OCI-LY1 (cell line): ENCODE measurements at regions not wholly inside any gene's neighbourhood (a gene's known extent, or its start where the extent isn't known, plus 50 kb on each side); places are given as distances from the start of the nearest gene placed in this dataset.

Source experiments
- H2AFZ ChIP-seq: fragments of 200-600 bp; sonication (generic), shearing (Covaris generic); 2 replicates; pipeline ENCODE4 v1.6.0; 2014; ENCODE audit warnings: antibody characterized with exemption, mild to moderate bottlenecking, low read length
- H3F3A ChIP-seq: fragments of 200-600 bp; sonication (generic), shearing (Covaris generic); 2 replicates; pipeline ENCODE4 v1.6.0; 2014; ENCODE audit warnings: mild to moderate bottlenecking, antibody characterized with exemption, low read length, moderate library complexity; ENCODE audit not compliant: insufficient read depth
- H3K27ac ChIP-seq: fragments of 200-600 bp; sonication (generic); 2 replicates; pipeline ENCODE4 v1.5.1; 2014; ENCODE audit warnings: low read length, mixed run types, mild to moderate bottlenecking, low read depth; ENCODE audit not compliant: poor library complexity, severe bottlenecking
- H3K27me3 ChIP-seq: fragments of 200-600 bp; sonication (generic); 2 replicates; pipeline ENCODE4 v1.6.0; 2014; ENCODE audit warnings: antibody characterized with exemption, mild to moderate bottlenecking, low read length, moderate library complexity; ENCODE audit not compliant: insufficient read depth
- H3K36me3 ChIP-seq: fragments of 200-600 bp; sonication (generic); 2 replicates; pipeline ENCODE4 v1.6.1; 2014; ENCODE audit warnings: mild to moderate bottlenecking, antibody characterized with exemption, low read length, moderate library complexity, mixed read lengths; ENCODE audit not compliant: insufficient read depth
- H3K4me1 ChIP-seq: fragments of 200-600 bp; sonication (generic); 2 replicates; pipeline ENCODE4 v1.5.1; 2014; ENCODE audit warnings: mild to moderate bottlenecking, low read length, moderate library complexity; ENCODE audit not compliant: insufficient read depth, severe bottlenecking
- H3K4me2 ChIP-seq: fragments of 200-600 bp; sonication (generic), shearing (Covaris generic); 2 replicates; pipeline ENCODE4 v1.6.1; 2014; ENCODE audit warnings: low read length
- H3K4me3 ChIP-seq: fragments of 200-600 bp; sonication (generic); 2 replicates; pipeline ENCODE4 v1.5.1; 2014; ENCODE audit warnings: low read length, low read depth, mild to moderate bottlenecking, mixed read lengths; ENCODE audit not compliant: poor library complexity, severe bottlenecking
- H3K79me2 ChIP-seq: fragments of 200-600 bp; shearing (Covaris generic); 2 replicates; pipeline ENCODE4 v1.6.1; 2016; ENCODE audit warnings: mixed run types, low read length, mixed read lengths; ENCODE audit not compliant: insufficient read depth
- H3K9ac ChIP-seq: fragments of 200-600 bp; sonication (generic), shearing (Covaris generic); 2 replicates; pipeline ENCODE4 v1.6.1; 2014; ENCODE audit warnings: mild to moderate bottlenecking, low read length, mixed read lengths
- H3K9me2 ChIP-seq: fragments of 200-600 bp; sonication (generic), shearing (Covaris generic); 2 replicates; pipeline ENCODE4 v1.6.1; 2014; ENCODE audit warnings: low read depth, mild to moderate bottlenecking, low read length, mixed read lengths
- H3K9me3 ChIP-seq: fragments of 200-600 bp; shearing (Covaris generic); 2 replicates; pipeline ENCODE4 v1.6.1; 2014; ENCODE audit warnings: low read length, mixed read lengths
- H4K20me1 ChIP-seq: fragments of 200-600 bp; sonication (generic), shearing (Covaris generic); 2 replicates; pipeline ENCODE4 v1.6.0; 2016; ENCODE audit warnings: mild to moderate bottlenecking, low read length; ENCODE audit not compliant: insufficient read depth
- EZH2 ChIP-seq: fragments of 200-600 bp; sonication (generic), shearing (Covaris generic); IDR thresholded peaks from 2 replicates; pipeline ENCODE4 v1.8.0; 2017; ENCODE audit warnings: borderline replicate concordance, mixed run types, mild to moderate bottlenecking, antibody characterized with exemption, low read length, moderate library complexity, mixed read lengths
- TF ChIP-seq, protein P1 (sequence below): fragments of 200-600 bp; sonication (generic), shearing (Covaris generic); IDR thresholded peaks from 2 replicates; pipeline ENCODE4 v1.5.1; 2017; ENCODE audit warnings: mild to moderate bottlenecking, antibody characterized with exemption, low read length, moderate library complexity, mixed read lengths

DNA sequence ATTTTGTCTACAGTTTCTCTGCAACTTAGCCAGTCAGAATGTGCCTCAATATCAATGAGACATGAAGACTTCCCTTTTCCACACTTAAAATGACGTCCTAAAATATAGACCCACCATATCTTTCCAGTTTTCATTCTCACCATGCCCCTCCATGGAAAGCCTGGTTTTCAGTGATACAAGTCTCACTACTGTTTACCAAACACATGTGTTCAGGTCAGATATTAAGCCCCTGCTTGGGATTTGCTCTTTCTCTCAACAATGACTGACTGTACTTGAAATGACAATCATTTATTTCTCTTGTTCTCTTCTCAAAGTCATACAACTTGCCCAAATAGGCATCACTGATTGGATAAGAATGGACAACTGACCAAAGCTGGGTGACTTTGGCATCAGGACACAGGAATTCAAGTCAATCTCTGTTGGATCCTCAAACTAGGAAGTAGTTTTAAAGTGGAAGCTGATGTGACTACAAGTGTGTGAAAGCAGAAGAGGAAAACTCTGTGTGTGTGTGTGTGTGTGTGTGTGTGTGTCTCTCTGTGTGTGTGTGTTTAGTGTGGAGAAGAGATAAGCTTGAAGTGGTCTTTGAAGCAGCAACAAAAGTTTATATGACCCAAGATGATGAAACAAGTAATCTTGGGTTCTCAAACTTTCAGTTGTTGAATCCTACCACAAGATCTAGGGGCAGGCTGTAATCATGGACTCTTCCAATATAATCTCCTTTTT is 217.4 kb upstream of the FGF13 start:
- Histone ChIP-seq H3K79me2 (no peaks in the 10 kb centered on the region), H3K27ac (no peak overlapping the region), H3K4me1 (no peaks in the 10 kb centered on the region), H3F3A (no peaks in the 10 kb centered on the region), H3K9me3 (no peaks in the 10 kb centered on the region), H4K20me1 (no peaks in the 10 kb centered on the region), H3K9me2 (no peaks in the 10 kb centered on the region), H3K36me3 (no peaks in the 10 kb centered on the region), H3K9ac (no peak overlapping the region), H3K4me2 (no peak overlapping the region), H3K27me3 (no peaks in the 10 kb centered on the region), H2AFZ (no peak overlapping the region), H3K4me3 (no peak overlapping the region)
- TF ChIP-seq, protein P1, sequence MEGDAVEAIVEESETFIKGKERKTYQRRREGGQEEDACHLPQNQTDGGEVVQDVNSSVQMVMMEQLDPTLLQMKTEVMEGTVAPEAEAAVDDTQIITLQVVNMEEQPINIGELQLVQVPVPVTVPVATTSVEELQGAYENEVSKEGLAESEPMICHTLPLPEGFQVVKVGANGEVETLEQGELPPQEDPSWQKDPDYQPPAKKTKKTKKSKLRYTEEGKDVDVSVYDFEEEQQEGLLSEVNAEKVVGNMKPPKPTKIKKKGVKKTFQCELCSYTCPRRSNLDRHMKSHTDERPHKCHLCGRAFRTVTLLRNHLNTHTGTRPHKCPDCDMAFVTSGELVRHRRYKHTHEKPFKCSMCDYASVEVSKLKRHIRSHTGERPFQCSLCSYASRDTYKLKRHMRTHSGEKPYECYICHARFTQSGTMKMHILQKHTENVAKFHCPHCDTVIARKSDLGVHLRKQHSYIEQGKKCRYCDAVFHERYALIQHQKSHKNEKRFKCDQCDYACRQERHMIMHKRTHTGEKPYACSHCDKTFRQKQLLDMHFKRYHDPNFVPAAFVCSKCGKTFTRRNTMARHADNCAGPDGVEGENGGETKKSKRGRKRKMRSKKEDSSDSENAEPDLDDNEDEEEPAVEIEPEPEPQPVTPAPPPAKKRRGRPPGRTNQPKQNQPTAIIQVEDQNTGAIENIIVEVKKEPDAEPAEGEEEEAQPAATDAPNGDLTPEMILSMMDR: no peak
- no peak for TF ChIP-seq EZH2

DNA sequence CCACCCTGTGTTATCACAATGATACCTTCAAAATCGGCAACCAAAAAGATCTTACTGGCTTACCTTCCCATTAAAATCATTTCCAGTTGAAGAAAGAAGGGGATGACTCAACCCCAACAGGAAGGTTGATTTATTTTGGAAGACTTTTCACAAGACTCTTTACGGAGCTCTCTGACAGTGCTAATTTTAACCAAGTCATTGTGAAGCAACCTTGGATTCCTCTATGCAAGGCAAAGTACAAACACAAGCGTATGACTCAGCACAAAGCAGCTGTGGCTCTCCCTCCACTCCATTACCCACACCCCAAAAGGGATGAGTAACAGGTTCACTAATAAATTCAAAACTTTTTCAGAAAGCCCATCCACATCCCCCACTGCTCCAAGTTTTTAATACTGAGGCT is 213.8 kb upstream of the FGF13 start:
- no peaks in the 10 kb centered on the region for H3K36me3 ChIP-seq
- H3K27me3 ChIP-seq: no peaks in the 10 kb centered on the region
- H3K4me3 ChIP-seq: no peak overlapping the region
- TF ChIP-seq, protein P1: no peak
- no peak for TF ChIP-seq EZH2
- H3F3A ChIP-seq: no peaks in the 10 kb centered on the region
- no peak overlapping the region for H3K4me2 ChIP-seq
- H3K9me2 ChIP-seq: no peaks in the 10 kb centered on the region
- H4K20me1 ChIP-seq: no peaks in the 10 kb centered on the region
- no peak overlapping the region for H3K9ac ChIP-seq
- no peak overlapping the region for H2AFZ ChIP-seq
- no peaks in the 10 kb centered on the region for H3K9me3 ChIP-seq
- no peaks in the 10 kb centered on the region for H3K4me1 ChIP-seq
- H3K79me2 ChIP-seq: no peaks in the 10 kb centered on the region
- H3K27ac ChIP-seq: no peak overlapping the region

DNA sequence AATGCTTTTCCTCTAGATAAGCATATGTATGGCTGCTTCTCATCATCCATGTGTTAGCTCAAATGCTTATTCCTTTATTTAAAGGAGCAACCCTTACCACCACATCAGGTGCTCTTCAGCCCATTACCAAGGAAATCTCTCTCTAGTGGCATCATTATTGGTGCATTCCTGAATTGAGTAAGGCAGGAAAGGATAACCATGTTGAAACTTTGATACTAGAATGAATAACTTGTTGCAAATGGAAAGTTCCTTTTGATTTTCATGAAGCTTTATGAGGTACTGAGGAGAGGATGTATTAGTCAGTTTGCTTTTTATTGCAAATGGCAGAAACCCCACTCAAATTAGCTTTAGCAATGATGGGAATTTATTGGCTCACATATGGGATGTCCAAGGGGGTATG is 212.3 kb upstream of the FGF13 start:
- Histone ChIP-seq H3K9me3 (no peaks in the 10 kb centered on the region), H3K79me2 (no peaks in the 10 kb centered on the region), H3K4me1 (no peaks in the 10 kb centered on the region), H3K4me2 (no peak overlapping the region), H3F3A (no peaks in the 10 kb centered on the region), H3K27me3 (no peaks in the 10 kb centered on the region), H3K27ac (no peak overlapping the region), H4K20me1 (no peaks in the 10 kb centered on the region), H3K4me3 (no peak overlapping the region), H3K9me2 (no peaks in the 10 kb centered on the region), H3K9ac (no peak overlapping the region), H2AFZ (no peak overlapping the region), H3K36me3 (no peaks in the 10 kb centered on the region)
- TF ChIP-seq, protein P1: no peak
- no peak for TF ChIP-seq EZH2
